ENCODE measurements at regions not wholly inside any gene's neighbourhood (a gene's known extent, or its start where the extent isn't known, plus 50 kb on each side); places are given as distances from the start of the nearest gene placed in this dataset.

DNA sequence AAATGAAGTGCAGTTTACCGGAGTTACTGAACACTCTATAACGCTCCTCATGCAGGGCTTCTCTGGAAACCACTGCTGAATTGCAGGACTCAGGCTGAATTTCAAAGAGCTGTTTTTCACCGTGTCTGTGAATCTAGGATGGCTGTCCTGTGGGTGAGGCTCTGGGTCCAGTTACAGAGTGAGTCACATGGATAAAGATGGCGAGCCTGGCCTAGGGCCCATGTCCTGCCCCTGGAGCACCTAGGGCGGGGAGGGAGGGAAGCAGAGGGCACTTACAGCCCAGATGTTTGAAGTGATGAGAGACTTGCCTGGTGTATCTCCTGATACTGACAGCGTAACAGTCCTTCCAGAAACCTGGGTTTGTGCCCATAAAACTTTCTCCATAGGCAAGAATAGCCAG, 583.0 kb downstream of the IRS1 start:
- H3K4ac ChIP-seq (ENCODE audit: low read depth in 1 of 2, low read length in 2 of 2): no peak overlapping the region
- no peaks in the 10 kb centered on the region for H3K4me1 ChIP-seq (ENCODE audit: control insufficient read depth, insufficient read depth, low read depth, low read length)
- H3K18ac ChIP-seq (ENCODE audit: low read depth in 1 of 2, low read length in 2 of 2): no peak overlapping the region
- no peak overlapping the region for H2AFZ ChIP-seq (ENCODE audit: low read depth, low read length)
- H3K14ac ChIP-seq (ENCODE audit: low read length in 2 of 2): no peak overlapping the region
- H3K36me3 ChIP-seq (ENCODE audit: control insufficient read depth in 1 of 2, insufficient read depth in 2 of 2, low read depth in 1 of 2, low read length in 2 of 2): no peaks in the 10 kb centered on the region
- no peak overlapping the region for H3K4me2 ChIP-seq (ENCODE audit: low read length, poor library complexity, severe bottlenecking)
- no peak overlapping the region for H4K8ac ChIP-seq (ENCODE audit: low read length)
- H2BK12ac ChIP-seq (ENCODE audit: low read length in 2 of 2): no peak overlapping the region
- WGBS: 98% methylated on average over 6 of the region's 6 CpGs
- H2AK5ac ChIP-seq (ENCODE audit: low read length, severe bottlenecking): no peak overlapping the region
- no peak overlapping the region for H2BK120ac ChIP-seq (ENCODE audit: low read depth, low read length)
- DNase-seq: no peak
- no peaks in the 10 kb centered on the region for H3K79me1 ChIP-seq (replicated peaks; ENCODE audit: low read length, poor library complexity, severe bottlenecking)
- no peak overlapping the region for H3K27ac ChIP-seq (ENCODE audit: low read length, poor library complexity, severe bottlenecking)
- no peak overlapping the region for H3K23ac ChIP-seq (ENCODE audit: low read length in 2 of 2)
- H3K9me3 ChIP-seq (ENCODE audit: control insufficient read depth, low read length): no peaks in the 10 kb centered on the region
- no peak overlapping the region for H2BK15ac ChIP-seq (ENCODE audit: low read depth, poor library complexity, severe bottlenecking)
- H2BK5ac ChIP-seq (ENCODE audit: low read depth, low read length, poor library complexity, severe bottlenecking): no peak overlapping the region
- H4K91ac ChIP-seq (ENCODE audit: low read length): no peak overlapping the region
- no peak overlapping the region for H3K9ac ChIP-seq (ENCODE audit: low read length)
- no peaks in the 10 kb centered on the region for H3K27me3 ChIP-seq (ENCODE audit: control insufficient read depth in 1 of 2, insufficient read depth in 1 of 2, low read length in 2 of 2)
- no peak overlapping the region for H3K4me3 ChIP-seq (ENCODE audit: insufficient read depth in 1 of 2, low read depth in 1 of 2, low read length in 2 of 2)

- Histone ChIP-seq H3K4me3 (ENCODE audit: insufficient read depth in 1 of 2, low read depth in 1 of 2, low read length in 2 of 2) (no peak overlapping the region), H4K91ac (ENCODE audit: low read length) (no peak overlapping the region), H3K4me2 (ENCODE audit: low read length, poor library complexity, severe bottlenecking) (no peak overlapping the region), H2BK12ac (ENCODE audit: low read length in 2 of 2) (no peak overlapping the region), H4K8ac (ENCODE audit: low read length) (no peak overlapping the region), H2BK120ac (ENCODE audit: low read depth, low read length) (no peak overlapping the region), H3K27me3 (ENCODE audit: control insufficient read depth in 1 of 2, insufficient read depth in 1 of 2, low read length in 2 of 2) (no peaks in the 10 kb centered on the region), H2BK15ac (ENCODE audit: low read depth, poor library complexity, severe bottlenecking) (no peak overlapping the region), H3K4me1 (ENCODE audit: control insufficient read depth, insufficient read depth, low read depth, low read length) (no peaks in the 10 kb centered on the region), H2AK5ac (ENCODE audit: low read length, severe bottlenecking) (no peak overlapping the region), H2AFZ (ENCODE audit: low read depth, low read length) (no peak overlapping the region), H3K27ac (ENCODE audit: low read length, poor library complexity, severe bottlenecking) (no peak overlapping the region), H3K79me1 (replicated peaks; ENCODE audit: low read length, poor library complexity, severe bottlenecking) (no peaks in the 10 kb centered on the region), H2BK5ac (ENCODE audit: low read depth, low read length, poor library complexity, severe bottlenecking) (no peak overlapping the region), H3K36me3 (ENCODE audit: control insufficient read depth in 1 of 2, insufficient read depth in 2 of 2, low read depth in 1 of 2, low read length in 2 of 2) (no peaks in the 10 kb centered on the region), H3K14ac (ENCODE audit: low read length in 2 of 2) (no peak overlapping the region), H3K18ac (ENCODE audit: low read depth in 1 of 2, low read length in 2 of 2) (no peak overlapping the region), H3K9ac (ENCODE audit: low read length) (no peak overlapping the region), H3K4ac (ENCODE audit: low read depth in 1 of 2, low read length in 2 of 2) (no peak overlapping the region), H3K9me3 (ENCODE audit: control insufficient read depth, low read length) (no peaks in the 10 kb centered on the region), H3K23ac (ENCODE audit: low read length in 2 of 2) (no peak overlapping the region)
- peak; percentile 47 for DNase-seq
- WGBS: 54% methylated on average over 7 of the region's 11 CpGs
These were observed 583.6 kb downstream of the IRS1 start for GRCh38 chr2:226215902-226216503.

DNA sequence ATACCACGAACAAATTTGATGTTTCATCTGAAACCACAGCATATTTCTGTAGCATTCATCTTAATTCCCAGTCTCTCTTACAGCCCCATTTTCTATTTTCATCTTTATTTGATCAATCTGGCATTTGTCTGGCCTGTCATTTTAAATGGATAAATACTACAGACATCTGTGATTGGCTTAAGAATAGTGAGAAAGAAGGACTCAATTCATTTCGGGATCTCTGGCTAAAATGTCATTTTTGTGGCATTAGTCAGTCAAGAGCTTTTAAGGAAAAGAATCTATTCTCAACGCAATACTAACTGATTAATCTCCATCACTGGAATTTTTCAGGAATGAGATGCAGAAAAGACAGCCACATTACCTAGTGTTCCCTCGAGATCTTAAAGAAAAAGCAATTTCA, 585.9 kb downstream of the IRS1 start:
- H3K4ac ChIP-seq (ENCODE audit: low read depth in 1 of 2, low read length in 2 of 2): no peak overlapping the region
- no peak overlapping the region for H3K4me3 ChIP-seq (ENCODE audit: insufficient read depth in 1 of 2, low read depth in 1 of 2, low read length in 2 of 2)
- H2BK12ac ChIP-seq (ENCODE audit: low read length in 2 of 2): no peak overlapping the region
- H2AK5ac ChIP-seq (ENCODE audit: low read length, severe bottlenecking): no peak overlapping the region
- H3K23ac ChIP-seq (ENCODE audit: low read length in 2 of 2): no peak overlapping the region
- H2BK15ac ChIP-seq (ENCODE audit: low read depth, poor library complexity, severe bottlenecking): no peak overlapping the region
- H2AFZ ChIP-seq (ENCODE audit: low read depth, low read length): no peak overlapping the region
- H2BK120ac ChIP-seq (ENCODE audit: low read depth, low read length): no peak overlapping the region
- no peak overlapping the region for H2BK5ac ChIP-seq (ENCODE audit: low read depth, low read length, poor library complexity, severe bottlenecking)
- H3K27me3 ChIP-seq (ENCODE audit: control insufficient read depth in 1 of 2, insufficient read depth in 1 of 2, low read length in 2 of 2): no peaks in the 10 kb centered on the region
- H3K36me3 ChIP-seq (ENCODE audit: control insufficient read depth in 1 of 2, insufficient read depth in 2 of 2, low read depth in 1 of 2, low read length in 2 of 2): no peaks in the 10 kb centered on the region
- H4K8ac ChIP-seq (ENCODE audit: low read length): no peak overlapping the region
- no peak overlapping the region for H3K18ac ChIP-seq (ENCODE audit: low read depth in 1 of 2, low read length in 2 of 2)
- no peaks in the 10 kb centered on the region for H3K4me1 ChIP-seq (ENCODE audit: control insufficient read depth, insufficient read depth, low read depth, low read length)
- no peaks in the 10 kb centered on the region for H3K9me3 ChIP-seq (ENCODE audit: control insufficient read depth, low read length)
- H3K79me1 ChIP-seq (replicated peaks; ENCODE audit: low read length, poor library complexity, severe bottlenecking): no peaks in the 10 kb centered on the region
- peak; percentile 65 for DNase-seq
- H3K14ac ChIP-seq (ENCODE audit: low read length in 2 of 2): no peak overlapping the region
- H3K27ac ChIP-seq (ENCODE audit: low read length, poor library complexity, severe bottlenecking): peak overlapping the region; percentile 72
- H3K4me2 ChIP-seq (ENCODE audit: low read length, poor library complexity, severe bottlenecking): no peak overlapping the region
- H4K91ac ChIP-seq (ENCODE audit: low read length): no peak overlapping the region
- 20% methylated on average over 2 of the region's 4 CpGs for WGBS
- peak overlapping the region; percentile 27 for H3K9ac ChIP-seq (ENCODE audit: low read length)

GRCh38 chr2:226211439-226211838, 588.2 kb downstream of the IRS1 start:
- WGBS: no CpG with 5 or more reads among the region's 1 CpG
- Histone ChIP-seq H3K4me1 (ENCODE audit: control insufficient read depth, insufficient read depth, low read depth, low read length) (no peaks in the 10 kb centered on the region), H2BK12ac (ENCODE audit: low read length in 2 of 2) (no peak overlapping the region), H3K18ac (ENCODE audit: low read depth in 1 of 2, low read length in 2 of 2) (no peak overlapping the region), H3K36me3 (ENCODE audit: control insufficient read depth in 1 of 2, insufficient read depth in 2 of 2, low read depth in 1 of 2, low read length in 2 of 2) (no peaks in the 10 kb centered on the region), H2AK5ac (ENCODE audit: low read length, severe bottlenecking) (no peak overlapping the region), H4K91ac (ENCODE audit: low read length) (no peak overlapping the region), H3K27ac (ENCODE audit: low read length, poor library complexity, severe bottlenecking) (no peak overlapping the region), H3K9me3 (ENCODE audit: control insufficient read depth, low read length) (no peaks in the 10 kb centered on the region), H3K9ac (ENCODE audit: low read length) (no peak overlapping the region), H3K23ac (ENCODE audit: low read length in 2 of 2) (no peak overlapping the region), H3K79me1 (replicated peaks; ENCODE audit: low read length, poor library complexity, severe bottlenecking) (no peaks in the 10 kb centered on the region), H3K4ac (ENCODE audit: low read depth in 1 of 2, low read length in 2 of 2) (no peak overlapping the region), H2AFZ (ENCODE audit: low read depth, low read length) (no peak overlapping the region), H3K4me3 (ENCODE audit: insufficient read depth in 1 of 2, low read depth in 1 of 2, low read length in 2 of 2) (no peak overlapping the region), H3K4me2 (ENCODE audit: low read length, poor library complexity, severe bottlenecking) (no peak overlapping the region), H2BK120ac (ENCODE audit: low read depth, low read length) (no peak overlapping the region), H2BK5ac (ENCODE audit: low read depth, low read length, poor library complexity, severe bottlenecking) (no peak overlapping the region), H2BK15ac (ENCODE audit: low read depth, poor library complexity, severe bottlenecking) (no peak overlapping the region), H3K14ac (ENCODE audit: low read length in 2 of 2) (no peak overlapping the region), H3K27me3 (ENCODE audit: control insufficient read depth in 1 of 2, insufficient read depth in 1 of 2, low read length in 2 of 2) (no peaks in the 10 kb centered on the region), H4K8ac (ENCODE audit: low read length) (no peak overlapping the region)
- DNase-seq: no peak

Data from mesenchymal stem cell (in vitro differentiated cells and primary cell).